Activated effector memory CD4-positive, alpha-beta T cell treated with anti-CD3 and anti-CD28 coated beads, Interleukin-2, amount 50 U/mL, for 16 hours (primary cell): ENCODE measurements at regions not wholly inside any gene's neighbourhood (a gene's known extent, or its start where the extent isn't known, plus 50 kb on each side); places are given as distances from the start of the nearest gene placed in this dataset.
"Not testable (repeated sequence)": the region's sequence is repeated elsewhere in the genome, so short reads cannot be mapped to it uniquely, and the experiment has no call there.

Experiments
- DNase-seq: peaks from one replicate; pipeline ENCODE4 v3.0.0-alpha.2; 2020

GRCh38 chr4:133585323-133585722 lies 436.2 kb downstream of the PCDH10 start:
- DNase-seq: no peak

- no peak for DNase-seq
These were observed 435.6 kb downstream of the PCDH10 start for GRCh38 chr4:133584714-133585113.

DNA sequence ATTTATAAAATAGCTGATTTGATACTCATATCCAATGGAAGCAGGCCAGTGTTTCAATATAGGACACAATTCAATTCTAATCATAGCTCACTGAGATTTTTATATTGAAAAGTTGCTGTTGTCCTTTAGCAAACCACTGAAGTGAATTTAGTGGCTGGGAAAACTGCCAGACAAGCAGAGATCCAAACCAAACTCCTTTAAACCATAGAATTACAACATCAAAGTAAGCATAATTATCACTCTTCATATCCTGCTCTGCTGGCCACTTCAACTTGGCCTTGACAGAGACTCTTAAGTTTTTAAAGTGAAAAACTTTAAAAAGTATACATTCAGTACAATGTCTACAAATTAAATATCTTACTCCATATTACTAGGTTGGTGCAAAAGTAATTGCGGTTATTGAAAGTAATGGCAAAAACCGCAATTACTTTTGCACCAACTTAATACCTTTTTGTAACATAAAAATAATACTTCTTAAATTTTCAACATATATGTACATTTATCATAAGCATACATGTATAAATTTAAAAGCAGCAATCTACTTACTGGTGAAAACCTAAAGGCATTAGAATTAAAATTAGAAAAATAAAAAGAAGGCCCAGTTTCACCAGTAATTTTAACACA lies 433.0 kb downstream of the PCDH10 start:
- DNase-seq: no peak

DNA sequence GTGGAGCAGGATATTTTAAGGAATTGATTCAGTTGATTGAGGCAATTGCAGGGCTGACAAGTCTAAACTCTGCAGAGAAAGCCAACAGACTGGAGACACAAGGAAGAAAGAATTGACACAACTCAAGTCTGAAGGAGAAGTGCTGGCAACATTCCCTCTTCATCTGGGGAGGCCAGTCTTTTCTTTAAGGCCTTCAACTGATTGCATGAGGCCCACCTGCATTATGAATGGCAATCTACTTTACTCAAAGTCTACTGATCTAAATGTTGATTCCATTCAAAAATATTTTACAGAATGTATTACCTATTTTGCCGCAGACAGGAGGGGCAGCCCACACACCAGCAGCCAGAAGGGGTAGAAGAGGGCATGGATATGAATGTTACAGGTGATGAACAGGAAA lies 425.2 kb downstream of the PCDH10 start:
- DNase-seq: no peak

DNA sequence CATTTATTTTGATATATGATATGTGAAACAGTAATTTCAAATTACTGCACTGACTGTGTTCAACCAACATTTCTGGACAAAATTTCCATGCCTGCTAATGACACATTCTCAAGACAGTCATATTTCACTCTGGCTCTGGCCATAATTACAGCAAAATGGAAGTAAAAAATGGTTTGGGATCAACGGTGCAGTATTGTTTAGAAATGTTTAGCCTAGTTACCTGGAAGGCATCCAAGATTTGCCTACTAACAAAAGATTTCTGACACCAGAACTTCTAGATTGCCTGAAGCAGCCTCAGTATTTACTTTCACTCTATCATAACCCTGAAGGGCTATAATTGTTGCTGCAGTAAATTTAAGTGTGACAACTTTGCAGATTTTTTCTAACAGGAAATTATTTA lies 416.3 kb downstream of the PCDH10 start:
- no peak for DNase-seq

DNA sequence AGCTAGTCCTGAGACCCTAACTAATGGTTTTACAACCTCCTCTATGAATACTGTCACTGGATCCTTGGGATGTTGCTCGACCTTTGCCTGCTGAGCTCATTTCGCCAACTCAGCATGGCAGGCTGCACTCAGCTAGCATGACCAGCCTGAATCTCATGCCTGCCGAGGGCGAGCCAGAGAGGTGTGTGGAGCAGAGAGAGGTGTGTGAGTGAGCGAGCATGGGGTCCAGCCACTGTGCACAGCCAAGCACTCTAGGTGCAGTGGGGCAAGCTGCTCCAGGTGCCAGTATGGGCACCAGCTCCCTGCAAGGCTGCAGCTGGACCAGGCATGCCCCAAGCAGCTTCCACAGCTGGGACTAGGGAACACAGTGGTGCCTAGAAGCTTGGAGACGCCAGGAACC lies 410.9 kb downstream of the PCDH10 start:
- DNase-seq: no peak

DNA sequence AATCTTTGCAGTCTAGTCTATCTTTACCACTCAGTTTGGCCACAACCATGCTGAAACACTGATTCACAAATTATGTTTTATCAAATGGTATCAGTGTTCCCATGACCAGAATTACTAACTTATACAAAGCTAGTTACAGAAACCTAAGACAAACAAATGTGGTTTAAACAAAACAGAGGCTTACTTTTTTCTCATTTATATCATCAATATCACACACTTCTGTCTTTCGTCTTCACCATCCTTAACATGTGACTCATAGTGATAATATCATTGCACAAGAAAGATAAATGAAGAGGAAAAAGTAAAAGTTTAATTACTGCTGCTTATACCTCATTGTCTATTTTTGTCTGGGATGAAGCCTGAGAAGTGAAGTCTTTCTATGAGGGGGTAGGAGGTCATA lies 406.6 kb downstream of the PCDH10 start:
- no peak for DNase-seq

- DNase-seq: no peak
These were observed 401.3 kb downstream of the PCDH10 start for GRCh38 chr4:133550436-133550835.

DNA sequence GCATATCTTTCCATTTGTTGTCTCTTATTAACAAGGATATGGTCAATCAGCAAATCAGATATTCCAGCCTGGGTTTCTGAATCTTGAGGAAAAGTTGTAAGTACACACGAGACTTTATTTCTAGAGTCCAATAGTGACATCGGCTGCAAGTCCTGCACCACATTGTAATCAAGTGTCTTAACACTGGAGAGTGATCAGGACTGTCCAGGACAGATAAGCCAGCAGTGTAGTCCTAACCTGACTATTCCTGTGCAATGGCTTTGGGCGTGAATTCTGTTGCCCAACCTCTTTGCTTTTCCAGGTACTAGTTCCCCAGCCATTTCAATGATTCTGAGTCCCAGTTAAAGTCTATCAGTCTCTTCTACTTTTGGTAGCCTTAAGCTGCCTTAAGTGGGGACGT lies 395.0 kb downstream of the PCDH10 start:
- DNase-seq: no peak

- no peak for DNase-seq
These were observed 388.7 kb downstream of the PCDH10 start for GRCh38 chr4:133537780-133538281.

DNA sequence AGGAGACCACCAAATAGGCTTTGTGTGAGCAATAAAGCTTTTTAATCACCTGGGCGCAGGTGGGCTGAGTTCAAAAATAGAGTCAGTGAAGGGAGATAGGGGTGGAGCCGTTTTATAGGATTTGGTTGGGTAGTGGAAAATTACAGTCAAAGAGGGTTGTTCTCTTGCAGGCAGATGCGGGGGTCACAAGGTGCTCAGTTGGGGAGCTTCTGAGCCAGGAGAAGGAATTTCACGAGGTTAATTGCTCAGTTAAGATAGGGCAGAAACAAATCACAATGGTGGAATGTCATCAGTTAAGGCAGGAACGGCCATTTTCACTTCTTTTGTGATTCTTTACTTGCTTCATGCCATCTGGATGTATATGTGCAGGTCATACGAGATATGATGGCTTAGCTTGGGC lies 385.1 kb downstream of the PCDH10 start:
- not testable (repeated sequence) for DNase-seq

DNA sequence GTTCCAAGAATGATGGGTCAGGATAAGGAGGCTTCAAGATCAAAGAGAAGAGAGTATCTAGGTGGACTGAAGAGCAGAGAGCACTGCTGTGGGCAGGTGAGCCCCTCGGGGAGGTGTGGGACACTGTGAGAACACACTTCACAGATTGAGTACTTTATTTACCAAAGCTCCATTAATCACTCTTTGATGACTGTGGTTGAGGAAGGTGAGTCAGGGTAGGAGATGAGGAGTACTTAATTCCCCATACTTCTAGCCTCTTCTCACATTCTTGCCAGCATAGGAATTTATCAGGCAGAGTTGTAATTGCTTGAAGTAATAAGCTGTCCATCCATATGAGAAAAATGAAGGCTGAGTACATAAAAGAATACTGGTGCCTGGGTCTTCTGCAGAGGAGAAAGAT lies 375.3 kb downstream of the PCDH10 start:
- no peak for DNase-seq

DNA sequence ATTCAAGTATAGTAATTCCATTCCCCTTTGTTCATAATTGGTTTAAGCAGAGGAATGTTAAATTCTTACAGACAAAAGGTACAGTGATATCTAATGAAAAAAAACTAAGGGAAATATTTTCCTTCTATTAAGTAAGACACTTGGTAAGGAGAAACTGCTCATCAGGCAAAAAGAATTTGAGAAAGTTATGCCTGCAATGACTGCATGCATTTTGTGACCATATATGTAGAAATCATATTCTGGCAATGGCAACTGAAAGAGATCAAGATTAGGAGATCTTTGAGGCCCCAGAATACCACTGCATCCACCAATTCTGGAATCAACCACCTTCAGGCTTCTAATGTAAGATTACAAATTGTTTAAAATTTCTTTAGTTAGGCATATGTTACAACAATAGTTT lies 364.8 kb downstream of the PCDH10 start:
- no peak for DNase-seq

GRCh38 chr4:133498149-133498548 lies 349.1 kb downstream of the PCDH10 start:
- DNase-seq: no peak

DNA sequence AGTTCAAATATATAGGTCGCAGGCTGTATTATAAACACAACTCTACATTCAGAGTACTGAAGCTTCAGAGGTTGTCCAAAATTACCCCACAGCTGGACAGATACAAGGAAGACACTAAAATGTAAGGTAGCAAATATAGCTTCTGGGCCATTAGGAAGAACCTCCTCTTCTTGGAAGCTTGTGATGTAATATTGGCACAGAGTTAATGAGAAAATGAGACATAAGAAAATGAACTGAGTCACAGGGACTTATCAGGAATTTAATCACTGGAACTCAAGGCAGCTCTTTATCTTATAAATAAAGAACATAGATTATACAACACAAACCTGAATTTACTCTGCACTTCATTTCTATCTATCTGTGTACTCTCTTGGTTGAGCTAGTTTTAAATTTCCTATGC lies 344.7 kb downstream of the PCDH10 start:
- no peak for DNase-seq

DNA sequence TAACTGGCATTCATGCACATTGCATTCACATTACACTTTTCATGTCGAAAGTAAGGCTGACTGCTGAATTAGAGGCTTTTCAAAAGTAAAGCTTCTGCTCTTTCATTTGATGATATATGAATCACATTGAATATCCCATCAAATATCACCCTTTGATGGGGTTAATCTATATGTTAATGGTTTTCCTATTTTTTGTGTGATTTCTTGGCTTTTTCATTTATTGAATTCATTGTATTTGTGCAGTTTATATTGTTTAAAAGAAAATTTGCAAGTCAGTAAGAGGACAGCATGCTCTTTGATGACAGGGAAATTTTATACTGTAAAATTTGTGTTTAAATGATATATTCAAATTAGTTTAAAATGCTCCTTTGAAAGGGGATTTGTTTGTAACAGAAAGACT lies 344.1 kb downstream of the PCDH10 start:
- DNase-seq: no peak

- no peak for DNase-seq
These were observed 335.2 kb downstream of the PCDH10 start for GRCh38 chr4:133484287-133484686.

- no peak for DNase-seq
These were observed 334.6 kb downstream of the PCDH10 start for GRCh38 chr4:133483600-133484246.

GRCh38 chr4:133476063-133476462 lies 327.0 kb downstream of the PCDH10 start:
- DNase-seq: no peak

- DNase-seq: no peak
These were observed 325.4 kb downstream of the PCDH10 start for GRCh38 chr4:133474501-133474900.

DNA sequence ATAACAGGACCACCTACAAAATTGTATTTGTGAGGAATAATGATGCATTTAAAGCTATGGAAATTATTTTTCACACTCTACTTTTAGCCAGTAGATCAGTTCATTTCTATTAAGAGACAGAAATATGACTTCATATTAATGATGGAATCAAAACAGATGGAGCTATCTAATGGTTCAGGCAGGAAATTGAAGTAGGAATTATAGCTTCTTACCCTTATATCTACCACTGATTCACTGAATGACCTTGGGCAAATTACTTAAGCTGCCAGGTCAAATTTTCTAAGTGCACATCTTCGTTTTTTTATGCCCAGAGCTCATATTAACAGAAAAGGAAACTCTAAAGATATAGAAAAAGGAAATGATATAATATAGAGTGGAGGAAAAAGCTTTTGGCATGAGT lies 323.1 kb downstream of the PCDH10 start:
- DNase-seq: no peak

DNA sequence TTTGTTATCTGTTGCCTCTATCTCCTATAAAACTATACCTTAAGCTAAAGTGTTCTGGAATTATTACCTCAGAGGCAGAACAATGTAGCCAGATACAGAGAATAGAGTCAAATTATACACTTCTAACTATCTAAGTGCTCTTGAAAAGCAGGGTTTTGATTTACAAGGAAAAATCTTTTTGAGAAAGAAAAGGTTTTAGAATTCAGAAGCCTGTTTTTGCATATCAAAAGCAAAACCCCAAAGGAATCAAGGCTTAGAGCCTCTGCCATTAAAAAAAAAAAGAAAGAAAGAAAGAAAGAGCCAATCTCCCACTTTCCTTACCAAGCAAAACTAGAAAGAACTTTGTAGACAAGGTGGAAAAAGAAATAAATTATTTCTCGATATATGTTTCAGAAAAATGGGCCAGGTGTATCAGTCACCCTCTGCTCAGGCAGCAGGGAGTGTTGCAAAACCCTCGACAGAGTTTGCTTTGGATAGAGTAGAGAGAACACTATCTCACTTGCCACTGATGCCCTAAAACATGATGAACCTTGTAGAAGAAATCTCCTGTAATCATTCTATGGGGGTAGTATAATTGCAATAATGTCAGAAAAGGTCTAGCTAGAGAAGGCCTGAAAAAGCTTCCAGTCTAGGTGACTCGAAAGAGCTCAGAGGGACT lies 318.3 kb downstream of the PCDH10 start:
- DNase-seq: no peak

GRCh38 chr4:133465022-133465421 lies 315.9 kb downstream of the PCDH10 start:
- no peak for DNase-seq

- DNase-seq: no peak
These were observed 315.2 kb downstream of the PCDH10 start for GRCh38 chr4:133464311-133464710.
